Frontal cortex (tissue), 3 donors: ENCODE measurements at regions not wholly inside any gene's neighbourhood (a gene's known extent, or its start where the extent isn't known, plus 50 kb on each side); places are given as distances from the start of the nearest gene placed in this dataset.

Experiments used
- DNase-seq, 2 donors: peaks; one replicate each; pipeline ENCODE4 v3.0.0; 2012; ENCODE audit warnings: low spot score in 2 of 2
- FAIRE-seq: peaks from 2 replicates; lab custom pipeline; 2012; peaks lifted over from hg19 to GRCh38; lab: Jason Lieb, UNC
- donor health status: control.
- donor health status: control.
- donor health status: control.

- DNase-seq (no peak), FAIRE-seq (no peak)
These were observed 65.4 kb upstream of the XCR1 start for GRCh38 chr3:46092702-46093080.

- DNase-seq: no peak
- FAIRE-seq: no peak
These were observed 64.7 kb upstream of the XCR1 start for GRCh38 chr3:46091741-46092701.

- FAIRE-seq (no peak), DNase-seq (no peak)
These were observed 63.8 kb upstream of the XCR1 start for GRCh38 chr3:46091046-46091445.

GRCh38 chr3:46090161-46090591, 62.9 kb upstream of the XCR1 start:
- DNase-seq (no peak), FAIRE-seq (no peak)

- DNase-seq: no peak
- no peak for FAIRE-seq
These were observed 62.1 kb upstream of the XCR1 start for GRCh38 chr3:46089237-46090011.

- no peak for DNase-seq
These were observed 60.6 kb upstream of the XCR1 start for GRCh38 chr3:46087871-46088270.

GRCh38 chr3:46086986-46087385, 59.7 kb upstream of the XCR1 start:
- no peak for DNase-seq
- FAIRE-seq: no peak

More at GRCh38 chr3:46087871-46088270, 60.6 kb upstream of the XCR1 start:
- no peak for FAIRE-seq

GRCh38 chr3:46086083-46086437, 58.8 kb upstream of the XCR1 start:
- FAIRE-seq (no peak), DNase-seq (no peak)

- FAIRE-seq (no peak), DNase-seq (no peak)
These were observed 58.3 kb upstream of the XCR1 start for GRCh38 chr3:46085421-46086082.

- no peak for FAIRE-seq
- DNase-seq: no peak
These were observed 56.7 kb upstream of the XCR1 start for GRCh38 chr3:46083956-46084355.

GRCh38 chr3:46082849-46083248, 55.6 kb upstream of the XCR1 start:
- FAIRE-seq (no peak), DNase-seq (no peak)

- no peak for DNase-seq
- no peak for FAIRE-seq
These were observed 54.7 kb upstream of the XCR1 start for GRCh38 chr3:46082021-46082420.

GRCh38 chr3:46080969-46081345, 53.7 kb upstream of the XCR1 start:
- DNase-seq (no peak), FAIRE-seq (no peak)

GRCh38 chr3:46080124-46080968, 53.1 kb upstream of the XCR1 start:
- no peak for FAIRE-seq

GRCh38 chr3:46078712-46079400, 51.6 kb upstream of the XCR1 start:
- DNase-seq (peak; percentile 42 to 64), FAIRE-seq (peak; percentile 56)

More at GRCh38 chr3:46080124-46080968, 53.1 kb upstream of the XCR1 start:
- DNase-seq: no peak
